GM23338 (cell line): ENCODE measurements at regions not wholly inside any gene's neighbourhood (a gene's known extent, or its start where the extent isn't known, plus 50 kb on each side); places are given as distances from the start of the nearest gene placed in this dataset.

Source experiments
- ATAC-seq: fragments of 200-7000 bp; cut with Tn5 transposase; 3 replicates; pipeline ENCODE4 v1.9.1; 2020
- DNase-seq: peaks from one replicate; pipeline ENCODE4 v3.0.0-alpha.2; 2015; ENCODE audit warnings: low spot score
- H2AFZ ChIP-seq: fragments of 200-600 bp; sonication (generic); 2 replicates; pipeline ENCODE4 v1.8.0; 2016; ENCODE audit warnings: antibody characterized with exemption, mild to moderate bottlenecking, moderate library complexity
- H3F3A ChIP-seq: fragments of 200-600 bp; sonication (generic); replicated peaks from 2 replicates; pipeline ENCODE4 v1.8.0; 2017; ENCODE audit warnings: antibody characterized with exemption, mixed run types, low read depth
- H3K27ac ChIP-seq: fragments of 200-600 bp; sonication (generic); 2 replicates; pipeline ENCODE4 v1.6.1; 2016; ENCODE audit warnings: low read depth
- H3K27me3 ChIP-seq: fragments of 200-600 bp; sonication (generic); 2 replicates; pipeline ENCODE4 v1.8.0; 2016; ENCODE audit warnings: mild to moderate bottlenecking, mixed run types, moderate library complexity; ENCODE audit not compliant: insufficient read depth
- H3K36me3 ChIP-seq: fragments of 200-600 bp; sonication (generic); 2 replicates; pipeline ENCODE4 v1.8.0; 2016; ENCODE audit warnings: mild to moderate bottlenecking; ENCODE audit not compliant: insufficient read depth
- H3K4me1 ChIP-seq: fragments of 200-600 bp; sonication (generic); 2 replicates; pipeline ENCODE4 v1.8.0; 2016; ENCODE audit warnings: mild to moderate bottlenecking, moderate library complexity; ENCODE audit not compliant: insufficient read depth
- H3K4me2 ChIP-seq: fragments of 200-600 bp; sonication (generic); 2 replicates; pipeline ENCODE4 v1.7.1; 2017; ENCODE audit warnings: mixed run types
- H3K4me3 ChIP-seq: fragments of 200-600 bp; sonication (generic); 2 replicates; pipeline ENCODE4 v1.6.1; 2016; ENCODE audit warnings: mixed run types
- H3K79me2 ChIP-seq: fragments of 200-600 bp; sonication (generic); replicated peaks from 2 replicates; pipeline ENCODE4 v1.8.0; 2017; ENCODE audit warnings: mild to moderate bottlenecking; ENCODE audit not compliant: insufficient read depth
- H3K9me2 ChIP-seq: fragments of 200-600 bp; sonication (generic); 2 replicates; pipeline ENCODE4 v1.8.0; 2017; ENCODE audit not compliant: insufficient read depth
- H4K20me1 ChIP-seq: fragments of 200-600 bp; sonication (generic); replicated peaks from 2 replicates; pipeline ENCODE4 v1.8.0; 2017; ENCODE audit warnings: mild to moderate bottlenecking; ENCODE audit not compliant: insufficient read depth
- H3K27ac Mint-ChIP-seq: 2 replicates; pipeline ENCODE4 v1.8.0; 2020; ENCODE audit warnings: inconsistent platforms, mild to moderate bottlenecking, moderate library complexity, mixed read lengths
- H3K27me3 Mint-ChIP-seq: 3 replicates; pipeline ENCODE4 v1.8.0; 2022; ENCODE audit warnings: low read depth, mild to moderate bottlenecking, moderate library complexity, mixed read lengths, inconsistent platforms; ENCODE audit not compliant: insufficient read depth, poor library complexity
- H3K36me3 Mint-ChIP-seq: 3 replicates; pipeline ENCODE4 v1.8.0; 2021; ENCODE audit warnings: low read depth, mild to moderate bottlenecking, inconsistent platforms, moderate library complexity, mixed read lengths
- H3K4me1 Mint-ChIP-seq: 3 replicates; pipeline ENCODE4 v1.8.0; 2020; ENCODE audit warnings: mild to moderate bottlenecking, inconsistent platforms, mixed read lengths
- H3K4me3 Mint-ChIP-seq: 3 replicates; pipeline ENCODE4 v1.8.0; 2021; ENCODE audit warnings: moderate library complexity, mild to moderate bottlenecking, inconsistent platforms, mixed read lengths
- H3K9me3 Mint-ChIP-seq: 3 replicates; pipeline ENCODE4 v1.8.0; 2020; ENCODE audit warnings: moderate library complexity, mild to moderate bottlenecking, inconsistent platforms, mixed read lengths
- CREB1 ChIP-seq: fragments of 250-450 bp; sonication (Bioruptor Pico); IDR thresholded peaks from 2 replicates; pipeline ENCODE4 v1.5.0; 2020; ENCODE audit warnings: low read depth, mild to moderate bottlenecking, moderate library complexity
- EZH2 ChIP-seq: fragments of 200-600 bp; sonication (generic); IDR thresholded peaks from one replicate; pipeline ENCODE4 v1.8.0; 2017; ENCODE audit warnings: antibody characterized with exemption, mild to moderate bottlenecking, low read depth; ENCODE audit not compliant: unreplicated experiment
- EZH2phosphoT487 ChIP-seq: fragments of 200-600 bp; sonication (generic); IDR thresholded peaks from one replicate; pipeline ENCODE4 v1.8.1; 2018; ENCODE audit warnings: antibody characterized with exemption; ENCODE audit not compliant: unreplicated experiment
- JUNB ChIP-seq: IDR thresholded peaks from one replicate; pipeline ENCODE4 v1.6.1; 2016; ENCODE audit warnings: antibody characterized with exemption; ENCODE audit not compliant: unreplicated experiment
- NANOG ChIP-seq: IDR thresholded peaks from 2 replicates; pipeline ENCODE4 v1.6.1; 2016; ENCODE audit warnings: antibody characterized with exemption, borderline replicate concordance
- POLR2AphosphoS5 ChIP-seq: IDR thresholded peaks from 2 replicates; pipeline ENCODE4 v1.6.1; 2016; ENCODE audit warnings: antibody characterized with exemption, low read depth
- REST ChIP-seq: IDR thresholded peaks from one replicate; pipeline ENCODE4 v1.6.1; 2018; ENCODE audit warnings: antibody characterized with exemption; ENCODE audit not compliant: unreplicated experiment
- ZNF114 ChIP-seq: fragments of 250-450 bp; sonication (Bioruptor Pico); IDR thresholded peaks from 2 replicates; pipeline ENCODE4 v1.5.0; 2020; ENCODE audit warnings: mild to moderate bottlenecking, moderate library complexity
- ZNF462 ChIP-seq: fragments of 250-450 bp; sonication (Bioruptor Pico); IDR thresholded peaks from 2 replicates; pipeline ENCODE4 v1.5.0; 2020; ENCODE audit warnings: mild to moderate bottlenecking, moderate library complexity
- TF ChIP-seq, protein P1 (sequence below), 2 experiments: fragments of 200-600 bp in 1 of 2; sonication (generic) in 1 of 2; conservative IDR thresholded peaks; 2 replicates each; pipeline versions ENCODE4 v1.5.1 to v1.6.1; 2016 to 2017; ENCODE audit warnings: antibody characterized with exemption in 2 of 2, low read depth in 2 of 2, mild to moderate bottlenecking in 2 of 2, moderate library complexity in 1 of 2

GRCh38 chr14:80427101-80427500 is 215.8 kb upstream of the DIO2 start:
- no peak overlapping the region for H3K27ac Mint-ChIP-seq
- Histone ChIP-seq H3K9me2 (no peaks in the 10 kb centered on the region), H4K20me1 (no peaks in the 10 kb centered on the region), H3K27ac (no peak overlapping the region), H3K79me2 (no peaks in the 10 kb centered on the region), H2AFZ (no peak overlapping the region), H3K4me2 (no peak overlapping the region), H3K4me1 (no peaks in the 10 kb centered on the region), H3K27me3 (no peaks in the 10 kb centered on the region), H3K4me3 (no peak overlapping the region), H3F3A (no peaks in the 10 kb centered on the region), H3K36me3 (no peaks in the 10 kb centered on the region)
- DNase-seq (no peak), ATAC-seq (no peak)
- H3K9me3 Mint-ChIP-seq, result no peaks in the 10 kb centered on the region
- TF ChIP-seq EZH2 (no peak), REST (no peak), ZNF114 (no peak)
- H3K36me3 Mint-ChIP-seq, result no peaks in the 10 kb centered on the region
- no peak overlapping the region for H3K4me3 Mint-ChIP-seq
- H3K27me3 Mint-ChIP-seq, result no peaks in the 10 kb centered on the region
- no peaks in the 10 kb centered on the region for H3K4me1 Mint-ChIP-seq

- ATAC-seq, result no peak
- no peaks in the 10 kb centered on the region for H3K27me3 Mint-ChIP-seq
- Histone ChIP-seq H3K4me2 (no peak overlapping the region), H3K4me1 (no peaks in the 10 kb centered on the region), H3K9me2 (no peaks in the 10 kb centered on the region), H3K27me3 (no peaks in the 10 kb centered on the region), H3K36me3 (no peaks in the 10 kb centered on the region), H3K4me3 (no peak overlapping the region), H4K20me1 (no peaks in the 10 kb centered on the region), H2AFZ (no peak overlapping the region), H3K79me2 (no peaks in the 10 kb centered on the region), H3F3A (no peaks in the 10 kb centered on the region), H3K27ac (no peak overlapping the region)
- no peaks in the 10 kb centered on the region for H3K9me3 Mint-ChIP-seq
- H3K27ac Mint-ChIP-seq, result no peak overlapping the region
- no peak for DNase-seq
- no peak overlapping the region for H3K4me3 Mint-ChIP-seq
- no peaks in the 10 kb centered on the region for H3K4me1 Mint-ChIP-seq
- H3K36me3 Mint-ChIP-seq, result no peaks in the 10 kb centered on the region
- no peak for TF ChIP-seq JUNB
- no peak for TF ChIP-seq POLR2AphosphoS5
- no peak for TF ChIP-seq EZH2phosphoT487
- no peak for TF ChIP-seq NANOG
- TF ChIP-seq, protein P1, sequence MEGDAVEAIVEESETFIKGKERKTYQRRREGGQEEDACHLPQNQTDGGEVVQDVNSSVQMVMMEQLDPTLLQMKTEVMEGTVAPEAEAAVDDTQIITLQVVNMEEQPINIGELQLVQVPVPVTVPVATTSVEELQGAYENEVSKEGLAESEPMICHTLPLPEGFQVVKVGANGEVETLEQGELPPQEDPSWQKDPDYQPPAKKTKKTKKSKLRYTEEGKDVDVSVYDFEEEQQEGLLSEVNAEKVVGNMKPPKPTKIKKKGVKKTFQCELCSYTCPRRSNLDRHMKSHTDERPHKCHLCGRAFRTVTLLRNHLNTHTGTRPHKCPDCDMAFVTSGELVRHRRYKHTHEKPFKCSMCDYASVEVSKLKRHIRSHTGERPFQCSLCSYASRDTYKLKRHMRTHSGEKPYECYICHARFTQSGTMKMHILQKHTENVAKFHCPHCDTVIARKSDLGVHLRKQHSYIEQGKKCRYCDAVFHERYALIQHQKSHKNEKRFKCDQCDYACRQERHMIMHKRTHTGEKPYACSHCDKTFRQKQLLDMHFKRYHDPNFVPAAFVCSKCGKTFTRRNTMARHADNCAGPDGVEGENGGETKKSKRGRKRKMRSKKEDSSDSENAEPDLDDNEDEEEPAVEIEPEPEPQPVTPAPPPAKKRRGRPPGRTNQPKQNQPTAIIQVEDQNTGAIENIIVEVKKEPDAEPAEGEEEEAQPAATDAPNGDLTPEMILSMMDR (conservative IDR thresholded peaks at IDR 0.05; ENCODE audit: low read depth in 2 of 2), result no peak
- TF ChIP-seq ZNF114, result no peak
- TF ChIP-seq ZNF462 (CRISPR knock-in tag), result no peak
- TF ChIP-seq CREB1 (CRISPR knock-in tag), result no peak
Measured at GRCh38 chr14:80426683-80427082, 215.4 kb upstream of the DIO2 start.
